HuH-7.5 (cell line): ENCODE measurements at regions not wholly inside any gene's neighbourhood (a gene's known extent, or its start where the extent isn't known, plus 50 kb on each side); places are given as distances from the start of the nearest gene placed in this dataset.

Source experiments
- DNase-seq: peaks from one replicate; pipeline ENCODE4 v3.0.0; 2011; ENCODE audit warnings: low spot score

GRCh38 chr1:29482991-29483390 lies 246.7 kb downstream of the PTPRU start:
- no peak for DNase-seq

DNA sequence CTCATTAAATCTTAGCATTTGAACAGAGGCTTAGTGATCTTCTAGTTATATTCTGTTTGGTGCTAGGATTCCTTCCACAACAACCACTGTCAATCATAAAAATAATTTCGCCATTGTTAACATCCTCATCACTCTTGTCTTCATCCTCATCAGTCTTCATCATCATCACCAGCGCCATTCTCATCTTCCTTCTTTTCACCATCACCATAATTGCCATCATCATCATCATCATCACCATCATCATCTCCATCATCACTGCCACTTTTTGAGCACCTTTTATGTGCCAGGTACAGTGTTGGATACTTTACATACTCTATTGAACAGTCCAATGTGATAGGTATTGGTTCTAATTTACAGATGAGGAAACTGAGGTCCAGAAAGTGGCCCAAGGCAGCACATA lies 245.7 kb downstream of the PTPRU start:
- no peak for DNase-seq

- DNase-seq = no peak
These were observed 244.7 kb downstream of the PTPRU start for GRCh38 chr1:29481031-29481430.

- no peak for DNase-seq
These were observed 242.6 kb downstream of the PTPRU start for GRCh38 chr1:29478879-29479278.

GRCh38 chr1:29478151-29478791 lies 241.9 kb downstream of the PTPRU start:
- no peak for DNase-seq

- DNase-seq = no peak
These were observed 239.0 kb downstream of the PTPRU start for GRCh38 chr1:29475326-29475725.

GRCh38 chr1:29474274-29475244 lies 238.2 kb downstream of the PTPRU start:
- DNase-seq = no peak

GRCh38 chr1:29473161-29473855 lies 237.0 kb downstream of the PTPRU start:
- no peak for DNase-seq

- DNase-seq = no peak
These were observed 235.4 kb downstream of the PTPRU start for GRCh38 chr1:29471487-29472313.

GRCh38 chr1:29470788-29471119 lies 234.4 kb downstream of the PTPRU start:
- DNase-seq = no peak

DNA sequence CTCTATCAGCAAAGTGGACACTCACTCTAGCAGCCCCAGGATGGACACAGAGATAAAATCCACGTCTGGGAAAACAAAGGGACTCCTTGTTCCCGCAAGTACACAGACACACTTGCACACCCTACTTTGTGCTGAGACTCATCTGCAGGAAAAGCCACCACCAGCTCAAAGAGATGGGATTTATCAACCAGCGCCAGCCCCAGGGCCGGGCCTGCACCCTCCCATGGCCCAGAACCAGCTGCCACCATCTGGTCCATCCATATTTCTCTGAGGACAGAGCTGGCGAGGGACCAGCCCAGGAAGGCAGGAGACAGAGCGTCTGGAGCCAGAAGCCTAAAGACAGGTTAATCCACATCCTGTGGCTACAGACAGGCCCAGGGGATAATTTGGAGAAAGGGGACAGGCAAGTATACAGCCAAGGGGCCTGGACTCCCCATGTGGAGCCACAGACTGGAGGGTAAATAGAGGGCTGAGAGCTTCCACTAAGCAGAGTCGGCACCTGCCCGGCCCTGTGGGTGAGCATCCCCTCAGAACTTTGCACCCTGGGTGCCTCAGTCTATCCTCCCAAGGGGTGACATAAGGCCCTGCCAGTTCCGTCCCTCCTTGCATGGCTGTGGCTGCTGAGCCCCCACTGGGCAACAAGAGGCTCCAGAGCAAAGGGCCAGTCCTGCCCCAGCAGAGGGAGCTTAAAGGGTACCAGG lies 233.9 kb downstream of the PTPRU start:
- DNase-seq = no peak

DNA sequence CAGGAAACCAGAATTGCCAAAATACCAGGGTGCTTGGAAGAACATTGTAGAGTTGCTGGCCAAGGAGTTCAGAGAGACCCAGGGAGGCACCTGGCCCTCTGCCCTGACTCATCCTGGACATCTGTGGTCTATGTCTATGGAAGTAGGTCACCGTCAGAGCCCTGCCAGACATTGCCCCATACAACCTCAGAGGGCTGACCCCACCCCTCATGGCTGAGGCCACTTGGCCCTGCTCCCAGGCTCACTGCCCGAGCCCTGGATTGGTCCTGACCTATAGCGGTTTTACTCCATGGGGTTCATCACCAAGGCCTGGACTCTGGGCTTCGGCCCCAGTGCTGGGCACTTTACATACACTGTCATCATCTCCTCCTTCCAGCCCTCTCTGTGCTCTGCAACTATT lies 233.1 kb downstream of the PTPRU start:
- DNase-seq = no peak

- DNase-seq = no peak
These were observed 231.9 kb downstream of the PTPRU start for GRCh38 chr1:29467989-29468900.

DNA sequence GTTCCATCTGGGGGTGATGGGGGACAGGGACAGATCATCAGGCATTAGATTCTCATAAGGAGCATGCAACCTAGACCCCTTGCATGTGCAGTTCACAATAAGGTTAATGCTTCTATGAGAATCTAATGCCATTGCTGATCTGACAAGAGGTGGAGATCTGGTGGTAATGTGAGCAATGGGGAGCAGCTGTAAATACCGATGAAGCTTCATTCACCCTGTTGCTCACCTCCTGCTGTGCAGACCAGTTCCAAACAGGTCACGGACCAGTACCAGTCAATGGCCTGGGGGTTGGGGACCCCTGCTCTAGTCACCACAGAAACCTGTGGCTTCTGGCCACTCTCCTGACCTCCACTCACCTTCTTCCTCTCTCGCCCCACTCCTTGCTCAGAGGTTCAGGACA lies 229.9 kb downstream of the PTPRU start:
- DNase-seq = no peak

- no peak for DNase-seq
These were observed 229.4 kb downstream of the PTPRU start for GRCh38 chr1:29465755-29466154.

- DNase-seq = no peak
These were observed 225.8 kb downstream of the PTPRU start for GRCh38 chr1:29462096-29462495.

GRCh38 chr1:29461115-29461739 lies 224.9 kb downstream of the PTPRU start:
- no peak for DNase-seq

- DNase-seq = no peak
These were observed 224.4 kb downstream of the PTPRU start for GRCh38 chr1:29460694-29461093.

DNA sequence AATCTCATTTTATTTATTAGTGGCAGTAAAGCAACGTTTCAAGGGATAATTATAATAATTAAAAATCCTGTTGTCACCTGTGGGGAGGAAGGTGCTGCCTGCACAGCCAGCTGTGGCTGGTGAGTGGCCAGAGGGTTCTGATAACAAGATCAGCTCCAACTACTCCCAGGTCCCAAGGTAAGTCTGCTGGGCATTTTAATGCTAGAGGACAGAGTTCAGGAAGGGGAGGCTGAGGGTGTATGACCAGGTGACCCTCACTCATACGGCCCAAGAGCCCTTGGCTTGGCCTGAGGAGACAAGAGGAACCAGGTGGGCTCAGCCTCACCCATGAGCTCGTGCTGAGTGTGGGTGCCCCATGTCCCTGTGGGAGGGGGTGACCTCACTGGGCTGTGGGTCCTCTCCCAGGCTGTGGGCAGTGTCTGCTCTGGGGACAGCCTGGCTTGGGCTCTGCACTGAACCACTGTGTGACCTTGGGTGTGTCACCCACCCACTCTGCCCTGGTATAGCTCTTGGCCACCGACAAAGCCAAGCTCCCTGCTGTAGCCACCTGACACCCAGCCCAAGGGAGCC lies 223.8 kb downstream of the PTPRU start:
- DNase-seq = no peak

DNA sequence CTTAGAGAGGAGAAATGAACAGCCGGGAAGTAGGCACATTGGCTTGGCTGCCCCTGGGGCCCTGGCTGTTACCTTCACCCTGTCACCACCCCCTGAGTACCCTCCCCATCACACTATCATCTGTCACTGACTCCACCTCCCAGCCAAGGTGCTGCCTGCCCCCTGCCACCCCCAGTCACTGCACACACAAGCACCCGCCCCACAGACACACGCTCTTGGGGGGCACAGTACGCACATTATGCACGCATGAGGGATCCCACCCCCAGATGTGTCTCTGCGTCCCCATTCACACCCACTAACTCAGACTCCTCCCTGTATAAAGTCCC lies 223.3 kb downstream of the PTPRU start:
- DNase-seq = no peak
